Right lobe of liver (tissue), 6 donors: ENCODE measurements at regions not wholly inside any gene's neighbourhood (a gene's known extent, or its start where the extent isn't known, plus 50 kb on each side); places are given as distances from the start of the nearest gene placed in this dataset.

ENCODE experiments used
- ATAC-seq, 4 donors: fragments of 200-7000 bp; cut with Tn5 transposase; one replicate each; pipeline ENCODE4 v1.9.1; 2020; ENCODE audit warnings: mild to moderate bottlenecking in 4 of 4, moderate library complexity in 4 of 4
- DNase-seq, 3 donors: peaks; one replicate each; pipeline ENCODE4 v3.0.0-alpha.2; 2020
- H3K27ac ChIP-seq, 3 donors: fragments of 200-600 bp; one replicate each; pipeline ENCODE4 v1.8.0; 2022
- H3K27me3 ChIP-seq, 2 donors: fragments of 200-600 bp; one replicate each; pipeline ENCODE4 v1.8.0; 2022
- H3K36me3 ChIP-seq, 4 donors: fragments of 200-600 bp; sonication (generic) in 1 of 4; one replicate each; pipeline versions ENCODE4 v1.5.1 to v1.8.0; 2017 to 2022; ENCODE audit warnings: control low read depth in 1 of 4
- H3K4me1 ChIP-seq, 4 donors: fragments of 200-600 bp; sonication (generic) in 1 of 4; one replicate each; pipeline versions ENCODE4 v1.5.1 to v1.8.0; 2017 to 2022; ENCODE audit warnings: control low read depth in 1 of 4
- H3K4me3 ChIP-seq, 3 donors: fragments of 200-600 bp; one replicate each; pipeline ENCODE4 v1.8.0; 2022
- H3K9me3 ChIP-seq, 4 donors: fragments of 200-600 bp; sonication (generic) in 1 of 4; one replicate each; pipeline versions ENCODE4 v1.5.1 to v1.8.0; 2017 to 2022; ENCODE audit warnings: control low read depth in 1 of 4
- CTCF ChIP-seq, 4 donors: fragments of 200-600 bp in 3 of 4; fragments of 450-650 bp in 1 of 4; IDR thresholded peaks; one replicate each; pipeline versions ENCODE4 v1.5.1 to v1.8.0; 2016 to 2022; ENCODE audit warnings: antibody characterized with exemption in 4 of 4, mild to moderate bottlenecking in 2 of 4
- POLR2A ChIP-seq: fragments of 450-650 bp; IDR thresholded peaks from one replicate; pipeline ENCODE4 v1.6.1; 2017; ENCODE audit warnings: antibody characterized with exemption, mild to moderate bottlenecking
- WGBS: methylation state at CpG from one replicate; pipeline ENCODE4 v1.1.6; 2018; ENCODE audit warnings: low coverage, low lambda C conversion rate; ENCODE audit not compliant: insufficient coverage; ENCODE audit errors: missing lambda C conversion rate; 5-methylcytosine and 5-hydroxymethylcytosine counted together
- intact Hi-C, 2 donors: fragments of 100-400 bp; cut with DNase I; formaldehyde crosslinking; loops; one replicate each; pipeline versions ENCODE4 v1.11.2 to v1.14.1; 2022
- donor health status: DM: no; HTN: yes; CAD: no.
- donor health status: DM: no; HTN: no; CAD: no.
- donor health status: DM: no; HTN: no; CAD: no.
- donor health status: DM: no; HTN: yes; CAD: no.
- donor health status: DM: no; HTN: yes; CAD: no.

GRCh38 chr11:93929407-93929806 lies 79.0 kb upstream of the VSTM5 start:
- no peak overlapping the region for H3K27ac ChIP-seq
- intact Hi-C loops, result no loop called here

GRCh38 chr11:93933230-93933629 lies 82.8 kb upstream of the VSTM5 start:
- WGBS, result 38% methylated on average over 3 of the region's 3 CpGs
- no peak for ATAC-seq
- Histone ChIP-seq H3K4me1 (no peaks in the 10 kb centered on the region), H3K27me3 (no peaks in the 10 kb centered on the region), H3K4me3 (no peak overlapping the region), H3K36me3 (no peaks in the 10 kb centered on the region), H3K27ac (no peak overlapping the region), H3K9me3 (no peaks in the 10 kb centered on the region)
- intact Hi-C loops, result no loop called here
- DNase-seq, result no peak
- TF ChIP-seq POLR2A, result no peak
- no peak for TF ChIP-seq CTCF (IDR thresholded peaks at IDR 0.05)

More at GRCh38 chr11:93929407-93929806, 79.0 kb upstream of the VSTM5 start:
- H3K9me3 ChIP-seq, result no peaks in the 10 kb centered on the region
- DNase-seq, result no peak
- no peak for ATAC-seq
- WGBS, result 86% methylated on average over 1 of the region's 1 CpG
- no peaks in the 10 kb centered on the region for H3K36me3 ChIP-seq
- TF ChIP-seq CTCF (IDR thresholded peaks at IDR 0.05), result no peak
- no peak for TF ChIP-seq POLR2A
- no peaks in the 10 kb centered on the region for H3K27me3 ChIP-seq
- H3K4me1 ChIP-seq, result no peaks in the 10 kb centered on the region
- no peak overlapping the region for H3K4me3 ChIP-seq

GRCh38 chr11:93935826-93936225 lies 85.3 kb upstream of the HEPHL1 start:
- intact Hi-C loops, result no loop called here
- no peaks in the 10 kb centered on the region for H3K27me3 ChIP-seq
- DNase-seq (no peak), ATAC-seq (no peak)
- H3K4me1 ChIP-seq, result no peaks in the 10 kb centered on the region
- TF ChIP-seq CTCF (IDR thresholded peaks at IDR 0.05) (no peak), POLR2A (no peak)
- no peak overlapping the region for H3K4me3 ChIP-seq
- WGBS, result 39% methylated on average over 5 of the region's 5 CpGs
- H3K9me3 ChIP-seq, result no peaks in the 10 kb centered on the region
- H3K27ac ChIP-seq, result no peak overlapping the region
- no peaks in the 10 kb centered on the region for H3K36me3 ChIP-seq

- DNase-seq, result no peak
- TF ChIP-seq CTCF (IDR thresholded peaks at IDR 0.05) (no peak), POLR2A (no peak)
- Histone ChIP-seq H3K4me3 (no peak overlapping the region), H3K27ac (no peak overlapping the region), H3K9me3 (no peaks in the 10 kb centered on the region), H3K27me3 (no peaks in the 10 kb centered on the region), H3K4me1 (no peaks in the 10 kb centered on the region), H3K36me3 (no peaks in the 10 kb centered on the region)
- ATAC-seq, result no peak
- WGBS, result 29% methylated on average over 3 of the region's 3 CpGs
- intact Hi-C loops, result no loop called here
Observed at GRCh38 chr11:93936460-93936859, 84.7 kb upstream of the HEPHL1 start.
